ENCODE measurements at regions not wholly inside any gene's neighbourhood (a gene's known extent, or its start where the extent isn't known, plus 50 kb on each side); places are given as distances from the start of the nearest gene placed in this dataset.

DNA sequence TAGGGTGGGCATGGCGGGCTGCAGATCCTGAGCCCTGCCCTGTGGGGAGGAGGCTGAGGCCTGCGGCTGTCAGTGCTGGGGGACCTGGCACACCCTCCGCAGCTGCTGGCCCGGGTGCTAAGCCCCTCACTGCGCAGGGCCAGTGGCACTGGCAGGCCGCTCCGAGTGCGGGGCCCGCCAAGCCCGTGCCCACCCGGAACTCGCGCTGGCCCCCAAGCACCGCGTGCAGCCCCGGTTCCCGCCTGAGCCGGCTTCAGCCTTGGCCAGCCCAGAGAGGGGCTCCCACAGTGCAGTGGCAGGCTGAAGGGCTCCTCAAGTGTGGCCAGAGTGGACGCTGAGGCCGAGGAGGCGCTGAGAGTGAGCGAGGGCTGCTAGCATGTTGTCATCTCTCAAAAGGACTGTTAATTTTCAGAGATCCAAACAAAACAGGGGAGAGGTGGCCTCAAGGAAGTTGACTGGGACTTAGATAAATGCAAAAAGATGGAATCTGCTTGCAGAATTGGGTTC, 74.5 kb upstream of the RBM24 start:
- Histone ChIP-seq H3K4ac (ENCODE audit: low read depth, low read length) (no peak overlapping the region), H2BK20ac (ENCODE audit: low read depth, low read length, poor library complexity, severe bottlenecking) (no peak overlapping the region), H3K27me3 (ENCODE audit: insufficient read depth, low read length) (no peaks in the 10 kb centered on the region), H3K18ac (ENCODE audit: insufficient read length, low read depth, low read length) (no peak overlapping the region), H3K27ac (ENCODE audit: insufficient read length, low read depth, low read length) (no peak overlapping the region), H3K14ac (ENCODE audit: insufficient read depth, low read length) (no peak overlapping the region), H4K91ac (ENCODE audit: insufficient read length, low read depth, low read length) (no peak overlapping the region), H3K79me2 (ENCODE audit: insufficient read depth, low read length) (no peaks in the 10 kb centered on the region), H3K79me1 (ENCODE audit: insufficient read depth, low read depth, low read length, poor library complexity, severe bottlenecking) (no peaks in the 10 kb centered on the region), H2AK5ac (ENCODE audit: insufficient read length, low read length) (no peak overlapping the region), H2BK15ac (ENCODE audit: low read depth, low read length) (no peak overlapping the region), H3T11ph (ENCODE audit: low read length) (no peak overlapping the region), H3K56ac (ENCODE audit: insufficient read length, low read depth, low read length) (no peak overlapping the region), H4K5ac (ENCODE audit: insufficient read length, low read depth, low read length) (no peak overlapping the region), H4K20me1 (ENCODE audit: control insufficient read depth, insufficient read depth, insufficient read length) (no peaks in the 10 kb centered on the region), H2AFZ (ENCODE audit: low read length) (no peak overlapping the region), H2BK12ac (ENCODE audit: insufficient read length, low read depth, low read length) (no peak overlapping the region), H4K8ac (replicated peaks; ENCODE audit: insufficient read length, low read depth, low read length) (no peak overlapping the region), H2BK120ac (ENCODE audit: low read depth, low read length, poor library complexity, severe bottlenecking) (no peak overlapping the region), H3K9me3 (ENCODE audit: control insufficient read depth, low read depth, low read length) (no peaks in the 10 kb centered on the region), H3K9ac (ENCODE audit: extremely low read depth, insufficient read length, low read length) (no peak overlapping the region), H2BK5ac (ENCODE audit: insufficient read length, low read length) (no peak overlapping the region), H3K23ac (ENCODE audit: insufficient read length, low read depth, low read length) (no peak overlapping the region), H3K4me2 (ENCODE audit: insufficient read depth, insufficient read length, low read length) (no peak overlapping the region), H3K4me1 (ENCODE audit: insufficient read depth, low read length) (no peaks in the 10 kb centered on the region), H3K23me2 (ENCODE audit: insufficient read length, low read depth, low read length, poor library complexity, severe bottlenecking) (no peaks in the 10 kb centered on the region)
- WGBS (ENCODE audit: extremely low coverage, insufficient read length, low lambda C conversion rate): no CpG with 5 or more reads among the region's 22 CpGs
- Mint-ChIP-seq H3K9me3 (peaks cover 23 to 25% of the 10 kb centered on the region in 2 experiments), H3K36me3 (ENCODE audit: insufficient read depth in 1 of 3, low read depth in 3 of 3) (peaks cover 12 to 27% (median 12%) of the 10 kb centered on the region in 3 experiments), H3K27me3 (ENCODE audit: low read depth) (peaks cover 2% of the 10 kb centered on the region), H3K27ac (no peak overlapping the region), H3K4me3 (no peak overlapping the region), H3K4me1 (peaks cover 0 to 5% of the 10 kb centered on the region in 2 experiments; a peak in 1 of 4 replicates)
- TF ChIP-seq, protein P1, sequence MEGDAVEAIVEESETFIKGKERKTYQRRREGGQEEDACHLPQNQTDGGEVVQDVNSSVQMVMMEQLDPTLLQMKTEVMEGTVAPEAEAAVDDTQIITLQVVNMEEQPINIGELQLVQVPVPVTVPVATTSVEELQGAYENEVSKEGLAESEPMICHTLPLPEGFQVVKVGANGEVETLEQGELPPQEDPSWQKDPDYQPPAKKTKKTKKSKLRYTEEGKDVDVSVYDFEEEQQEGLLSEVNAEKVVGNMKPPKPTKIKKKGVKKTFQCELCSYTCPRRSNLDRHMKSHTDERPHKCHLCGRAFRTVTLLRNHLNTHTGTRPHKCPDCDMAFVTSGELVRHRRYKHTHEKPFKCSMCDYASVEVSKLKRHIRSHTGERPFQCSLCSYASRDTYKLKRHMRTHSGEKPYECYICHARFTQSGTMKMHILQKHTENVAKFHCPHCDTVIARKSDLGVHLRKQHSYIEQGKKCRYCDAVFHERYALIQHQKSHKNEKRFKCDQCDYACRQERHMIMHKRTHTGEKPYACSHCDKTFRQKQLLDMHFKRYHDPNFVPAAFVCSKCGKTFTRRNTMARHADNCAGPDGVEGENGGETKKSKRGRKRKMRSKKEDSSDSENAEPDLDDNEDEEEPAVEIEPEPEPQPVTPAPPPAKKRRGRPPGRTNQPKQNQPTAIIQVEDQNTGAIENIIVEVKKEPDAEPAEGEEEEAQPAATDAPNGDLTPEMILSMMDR (conservative IDR thresholded peaks at IDR 0.05): no peak
- no peak for DNase-seq

All from H9 (cell line).